SU-DHL-6 (cell line): ENCODE measurements at regions not wholly inside any gene's neighbourhood (a gene's known extent, or its start where the extent isn't known, plus 50 kb on each side); places are given as distances from the start of the nearest gene placed in this dataset.

Experiments
- CTCF ChIP-seq: fragments of 200-600 bp; sonication (generic); IDR thresholded peaks from one replicate; pipeline ENCODE4 v1.5.1; 2017; ENCODE audit warnings: antibody characterized with exemption, mild to moderate bottlenecking, low read length, moderate library complexity; ENCODE audit not compliant: insufficient read depth, poor library complexity, severe bottlenecking
- EZH2phosphoT487 ChIP-seq: fragments of 200-600 bp; sonication (generic), shearing (Covaris generic); conservative IDR thresholded peaks from 2 replicates; pipeline ENCODE4 v1.6.1; 2018; ENCODE audit warnings: mild to moderate bottlenecking, antibody characterized with exemption, low read length, moderate library complexity, mixed read lengths

GRCh38 chr18:51999351-51999750 is 340.6 kb upstream of the DCC start:
- TF ChIP-seq CTCF (no peak), EZH2phosphoT487 (no peak)
